ENCODE measurements at regions not wholly inside any gene's neighbourhood (a gene's known extent, or its start where the extent isn't known, plus 50 kb on each side); places are given as distances from the start of the nearest gene placed in this dataset.

GRCh38 chr20:48246061-48246790 is 460.9 kb upstream of the SULF2 start:
- no peak for TF ChIP-seq CTCF (IDR thresholded peaks at IDR 0.05; ENCODE audit: low read depth, low read length, missing control alignments)
- no peak for DNase-seq
- Histone ChIP-seq H3K27ac (no peak overlapping the region), H3K4me3 (ENCODE audit: low read depth, low read length) (no peak overlapping the region), H3K27me3 (replicated peaks) (no peaks in the 10 kb centered on the region), H3K36me3 (replicated peaks) (no peaks in the 10 kb centered on the region)
- in situ Hi-C loops (cut with HindIII; ENCODE audit: low pct_ligation_motif_present, low sequenced_read_pairs), result no loop called here

- DNase-seq, result no peak
- no peak for TF ChIP-seq CTCF (IDR thresholded peaks at IDR 0.05; ENCODE audit: low read depth, low read length, missing control alignments)
- in situ Hi-C loops (cut with HindIII; ENCODE audit: low pct_ligation_motif_present, low sequenced_read_pairs), result no loop called here
- H3K27me3 ChIP-seq (replicated peaks), result no peaks in the 10 kb centered on the region
- H3K27ac ChIP-seq, result no peak overlapping the region
- no peaks in the 10 kb centered on the region for H3K36me3 ChIP-seq (replicated peaks)
- H3K4me3 ChIP-seq (ENCODE audit: low read depth, low read length), result no peak overlapping the region
Observed at GRCh38 chr20:48242623-48243022, 457.3 kb upstream of the SULF2 start.

GRCh38 chr20:48241482-48241881 is 456.2 kb upstream of the SULF2 start:
- H3K27ac ChIP-seq, result no peak overlapping the region
- no peaks in the 10 kb centered on the region for H3K27me3 ChIP-seq (replicated peaks)
- TF ChIP-seq CTCF (IDR thresholded peaks at IDR 0.05; ENCODE audit: low read depth, low read length, missing control alignments), result no peak
- no peak for DNase-seq
- H3K4me3 ChIP-seq (ENCODE audit: low read depth, low read length), result no peak overlapping the region
- in situ Hi-C loops (cut with HindIII; ENCODE audit: low pct_ligation_motif_present, low sequenced_read_pairs), result no loop called here
- H3K36me3 ChIP-seq (replicated peaks), result no peaks in the 10 kb centered on the region

GRCh38 chr20:48238781-48239180 is 453.5 kb upstream of the SULF2 start:
- no peaks in the 10 kb centered on the region for H3K27me3 ChIP-seq (replicated peaks)
- no peak overlapping the region for H3K4me3 ChIP-seq (ENCODE audit: low read depth, low read length)
- no peaks in the 10 kb centered on the region for H3K36me3 ChIP-seq (replicated peaks)
- no peak overlapping the region for H3K27ac ChIP-seq
- TF ChIP-seq CTCF (IDR thresholded peaks at IDR 0.05; ENCODE audit: low read depth, low read length, missing control alignments), result no peak
- in situ Hi-C loops (cut with HindIII; ENCODE audit: low pct_ligation_motif_present, low sequenced_read_pairs), result no loop called here
- DNase-seq, result no peak

- H3K4me3 ChIP-seq (ENCODE audit: low read depth, low read length), result no peak overlapping the region
- no peaks in the 10 kb centered on the region for H3K36me3 ChIP-seq (replicated peaks)
- no peaks in the 10 kb centered on the region for H3K27me3 ChIP-seq (replicated peaks)
- TF ChIP-seq CTCF (IDR thresholded peaks at IDR 0.05; ENCODE audit: low read depth, low read length, missing control alignments), result no peak
- H3K27ac ChIP-seq, result no peak overlapping the region
- peak; percentile 8 for DNase-seq
- in situ Hi-C loops (cut with HindIII; ENCODE audit: low pct_ligation_motif_present, low sequenced_read_pairs), result no loop called here
Observed at GRCh38 chr20:48238326-48238725, 453.0 kb upstream of the SULF2 start.

Data from brain microvascular endothelial cell (primary cell).